H9 (cell line): ENCODE measurements at regions not wholly inside any gene's neighbourhood (a gene's known extent, or its start where the extent isn't known, plus 50 kb on each side); places are given as distances from the start of the nearest gene placed in this dataset.

Source experiments
- DNase-seq: peaks from one replicate; pipeline ENCODE4 v3.0.0-alpha.2; 2017
- H2AFZ ChIP-seq: one replicate; pipeline ENCODE4 v1.6.1; 2013; ENCODE audit warnings: mild to moderate bottlenecking, low read length, control low read depth, moderate library complexity
- H2AK5ac ChIP-seq: 2 replicates; pipeline ENCODE4 v1.6.1; 2013; ENCODE audit warnings: low read length, control low read depth, mixed read lengths; ENCODE audit not compliant: insufficient read length
- H2BK120ac ChIP-seq: one replicate; pipeline ENCODE4 v1.6.1; 2013; ENCODE audit warnings: low read depth, mild to moderate bottlenecking, low read length, control low read depth, inconsistent platforms; ENCODE audit not compliant: poor library complexity, severe bottlenecking
- H2BK12ac ChIP-seq: 2 replicates; pipeline ENCODE4 v1.6.1; 2013; ENCODE audit warnings: low read length, control low read depth, mixed read lengths, low read depth; ENCODE audit not compliant: insufficient read length
- H2BK15ac ChIP-seq: 2 replicates; pipeline ENCODE4 v1.6.1; 2013; ENCODE audit warnings: low read depth, low read length, control low read depth
- H2BK20ac ChIP-seq: one replicate; pipeline ENCODE4 v1.6.1; 2013; ENCODE audit warnings: low read depth, mild to moderate bottlenecking, low read length, control low read depth, inconsistent platforms; ENCODE audit not compliant: poor library complexity, severe bottlenecking
- H2BK5ac ChIP-seq: 2 replicates; pipeline ENCODE4 v1.6.1; 2013; ENCODE audit warnings: low read length, control low read depth, mixed read lengths; ENCODE audit not compliant: insufficient read length
- H3K14ac ChIP-seq: 2 replicates; pipeline ENCODE4 v1.6.1; 2013; ENCODE audit warnings: low read length, control low read depth; ENCODE audit not compliant: insufficient read depth
- H3K18ac ChIP-seq: 2 replicates; pipeline ENCODE4 v1.6.1; 2013; ENCODE audit warnings: low read depth, mild to moderate bottlenecking, mixed read lengths, low read length, control low read depth; ENCODE audit not compliant: insufficient read length
- H3K23ac ChIP-seq: 2 replicates; pipeline ENCODE4 v1.6.1; 2013; ENCODE audit warnings: low read length, control low read depth, mixed read lengths, low read depth; ENCODE audit not compliant: insufficient read length
- H3K23me2 ChIP-seq: 2 replicates; pipeline ENCODE4 v1.6.1; 2013; ENCODE audit warnings: low read depth, mild to moderate bottlenecking, mixed read lengths, low read length, control low read depth; ENCODE audit not compliant: insufficient read length, poor library complexity, severe bottlenecking
- H3K27ac ChIP-seq: 2 replicates; pipeline ENCODE4 v1.5.1; 2013; ENCODE audit warnings: low read length, control low read depth, mixed read lengths, low read depth; ENCODE audit not compliant: insufficient read length
- H3K27me3 ChIP-seq: 2 replicates; pipeline ENCODE4 v1.6.1; 2013; ENCODE audit warnings: low read length, control low read depth, inconsistent platforms; ENCODE audit not compliant: insufficient read depth
- H3K4ac ChIP-seq: 2 replicates; pipeline ENCODE4 v1.6.1; 2013; ENCODE audit warnings: low read depth, mild to moderate bottlenecking, control low read depth, inconsistent platforms, low read length, moderate library complexity
- H3K4me1 ChIP-seq: 2 replicates; pipeline ENCODE4 v1.6.1; 2013; ENCODE audit warnings: low read length, control low read depth, inconsistent platforms; ENCODE audit not compliant: insufficient read depth
- H3K4me2 ChIP-seq: 2 replicates; pipeline ENCODE4 v1.6.1; 2013; ENCODE audit warnings: low read length, control low read depth, mixed read lengths; ENCODE audit not compliant: insufficient read length, insufficient read depth
- H3K56ac ChIP-seq: 2 replicates; pipeline ENCODE4 v1.6.1; 2013; ENCODE audit warnings: low read depth, mild to moderate bottlenecking, mixed read lengths, low read length, control low read depth; ENCODE audit not compliant: insufficient read length
- H3K79me1 ChIP-seq: 2 replicates; pipeline ENCODE4 v1.6.1; 2013; ENCODE audit warnings: low read depth, mild to moderate bottlenecking, moderate library complexity, low read length, control low read depth, inconsistent platforms; ENCODE audit not compliant: insufficient read depth, poor library complexity, severe bottlenecking
- H3K79me2 ChIP-seq: 2 replicates; pipeline ENCODE4 v1.6.1; 2013; ENCODE audit warnings: low read length, control low read depth, inconsistent platforms; ENCODE audit not compliant: insufficient read depth
- H3K9ac ChIP-seq: 2 replicates; pipeline ENCODE4 v1.6.1; 2013; ENCODE audit warnings: low read length, control low read depth, mixed read lengths; ENCODE audit not compliant: insufficient read length; ENCODE audit errors: extremely low read depth
- H3K9me3 ChIP-seq: one replicate; pipeline ENCODE4 v1.6.1; 2013; ENCODE audit warnings: low read depth, low read length, inconsistent platforms; ENCODE audit not compliant: control insufficient read depth
- H3T11ph ChIP-seq: one replicate; pipeline ENCODE4 v1.6.1; 2013; ENCODE audit warnings: mild to moderate bottlenecking, low read length, control low read depth, inconsistent platforms
- H4K20me1 ChIP-seq: one replicate; pipeline ENCODE4 v1.6.1; 2013; ENCODE audit not compliant: control insufficient read depth, insufficient read length, insufficient read depth
- H4K5ac ChIP-seq: 2 replicates; pipeline ENCODE4 v1.6.1; 2013; ENCODE audit warnings: low read depth, mild to moderate bottlenecking, mixed read lengths, low read length, control low read depth; ENCODE audit not compliant: insufficient read length
- H4K8ac ChIP-seq: replicated peaks from 2 replicates; pipeline ENCODE4 v1.6.1; 2013; ENCODE audit warnings: low read length, control low read depth, mixed read lengths, low read depth; ENCODE audit not compliant: insufficient read length
- H4K91ac ChIP-seq: 2 replicates; pipeline ENCODE4 v1.6.1; 2013; ENCODE audit warnings: low read depth, mild to moderate bottlenecking, moderate library complexity, mixed read lengths, low read length, control low read depth; ENCODE audit not compliant: insufficient read length
- H3K27ac Mint-ChIP-seq, 3 experiments: 2 replicates in 2 of 3; 3 replicates in 1 of 3; pipeline ENCODE4 v1.8.0; 2020 to 2021; ENCODE audit warnings: mixed read lengths in 3 of 3, mild to moderate bottlenecking in 1 of 3, moderate library complexity in 1 of 3
- H3K27me3 Mint-ChIP-seq: 2 replicates; pipeline ENCODE4 v1.8.0; 2021; ENCODE audit warnings: low read depth, mild to moderate bottlenecking, moderate library complexity, mixed read lengths
- H3K36me3 Mint-ChIP-seq, 3 experiments: 2 replicates in 2 of 3; 3 replicates in 1 of 3; pipeline ENCODE4 v1.8.0; 2020 to 2021; ENCODE audit warnings: low read depth in 3 of 3, mixed read lengths in 3 of 3; ENCODE audit not compliant: insufficient read depth in 1 of 3
- H3K4me1 Mint-ChIP-seq, 2 experiments: 2 replicates each; pipeline ENCODE4 v1.8.0; 2020; ENCODE audit warnings: mixed read lengths in 2 of 2
- H3K4me3 Mint-ChIP-seq, 2 experiments: 2 replicates in 1 of 2; 3 replicates in 1 of 2; pipeline ENCODE4 v1.8.0; 2020 to 2021; ENCODE audit warnings: mild to moderate bottlenecking in 2 of 2, mixed read lengths in 2 of 2, moderate library complexity in 1 of 2
- H3K9me3 Mint-ChIP-seq, 2 experiments: 2 replicates in 1 of 2; 3 replicates in 1 of 2; pipeline ENCODE4 v1.8.0; 2020; ENCODE audit warnings: mild to moderate bottlenecking in 2 of 2, mixed read lengths in 2 of 2, moderate library complexity in 1 of 2
- CTCF ChIP-seq: fragments of 200-600 bp; sonication (generic); conservative IDR thresholded peaks from 3 replicates; pipeline ENCODE4 v1.8.0; 2021; ENCODE audit warnings: antibody characterized with exemption, mild to moderate bottlenecking
- whole genome bisulfite sequencing: extraction: QIAGEN DNeasy Blood & Tissue Kit; methylation state at CpG from one replicate; pipeline ENCODE4 v1.1.7; 2013; ENCODE audit warnings: missing lambda C conversion rate, low lambda C conversion rate, mixed read lengths; ENCODE audit not compliant: insufficient read length; ENCODE audit errors: extremely low coverage; 5-methylcytosine and 5-hydroxymethylcytosine counted together

GRCh38 chr14:100405760-100406455, 82.8 kb downstream of the SLC25A47 start:
- no peaks in the 10 kb centered on the region for H3K36me3 Mint-ChIP-seq
- Histone ChIP-seq H3K79me2 (no peaks in the 10 kb centered on the region), H3K4ac (no peak overlapping the region), H2BK120ac (no peak overlapping the region), H4K91ac (no peak overlapping the region), H3K79me1 (no peaks in the 10 kb centered on the region), H2AFZ (no peak overlapping the region), H2AK5ac (no peak overlapping the region), H3K9ac (no peak overlapping the region), H2BK15ac (no peak overlapping the region), H4K5ac (no peak overlapping the region), H3K14ac (no peak overlapping the region; the same call in 1 of the 2 replicates), H4K8ac (no peak overlapping the region), H3T11ph (no peak overlapping the region), H3K27ac (no peak overlapping the region), H3K56ac (no peak overlapping the region), H3K4me1 (peaks cover 15% of the 10 kb centered on the region; the same call in 1 of the 2 replicates), H4K20me1 (no peaks in the 10 kb centered on the region), H2BK5ac (no peak overlapping the region), H3K27me3 (no peaks in the 10 kb centered on the region), H2BK20ac (no peak overlapping the region), H3K23me2 (no peaks in the 10 kb centered on the region), H3K18ac (no peak overlapping the region), H3K9me3 (no peaks in the 10 kb centered on the region), H3K4me2 (no peak overlapping the region), H3K23ac (no peak overlapping the region), H2BK12ac (no peak overlapping the region)
- H3K4me3 Mint-ChIP-seq: no peak overlapping the region
- H3K9me3 Mint-ChIP-seq: no peaks in the 10 kb centered on the region
- WGBS: no CpG with 5 or more reads among the region's 12 CpGs
- TF ChIP-seq CTCF: no peak
- DNase-seq: no peak
- H3K4me1 Mint-ChIP-seq: peaks cover 60 to 71% of the 10 kb centered on the region in 2 experiments
- H3K27ac Mint-ChIP-seq: peak overlapping the region in 2 of 3 experiments; percentile 83 to 87; a peak in 5 of 7 replicates
- H3K27me3 Mint-ChIP-seq: no peaks in the 10 kb centered on the region; the same call in 1 of the 2 replicates
